WI38 (cell line): ENCODE measurements at regions not wholly inside any gene's neighbourhood (a gene's known extent, or its start where the extent isn't known, plus 50 kb on each side); places are given as distances from the start of the nearest gene placed in this dataset.

Source experiments
- H3K4me3 ChIP-seq: 2 replicates; pipeline ENCODE4 v1.5.1; 2011; ENCODE audit warnings: low read depth, mild to moderate bottlenecking, control low read depth, low read length
- TF ChIP-seq, protein P1 (sequence below): IDR thresholded peaks from 2 replicates; pipeline ENCODE4 v1.5.1; 2012; ENCODE audit warnings: low read depth, mild to moderate bottlenecking, control low read depth, low read length

DNA sequence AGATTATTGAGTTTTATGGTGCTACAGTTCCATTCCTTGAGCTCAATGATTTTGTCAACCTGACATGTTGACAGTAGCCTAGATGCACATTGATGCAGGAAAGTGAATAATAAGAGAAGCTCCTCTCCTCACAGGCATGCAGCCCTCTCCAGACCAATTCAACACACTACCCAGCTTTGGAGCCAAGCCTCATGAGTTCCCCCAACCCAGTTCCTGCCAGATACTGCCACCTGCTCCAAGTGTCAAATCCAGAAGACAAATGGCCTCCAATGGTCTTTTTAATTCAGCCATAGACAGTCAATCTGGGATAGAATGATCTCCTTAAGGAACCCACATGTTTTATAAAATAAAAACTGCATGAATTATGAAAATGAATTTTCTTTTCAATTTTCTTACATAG lies 83.7 kb upstream of the ARHGEF3 start:
- no peak overlapping the region for H3K4me3 ChIP-seq
- TF ChIP-seq, protein P1, sequence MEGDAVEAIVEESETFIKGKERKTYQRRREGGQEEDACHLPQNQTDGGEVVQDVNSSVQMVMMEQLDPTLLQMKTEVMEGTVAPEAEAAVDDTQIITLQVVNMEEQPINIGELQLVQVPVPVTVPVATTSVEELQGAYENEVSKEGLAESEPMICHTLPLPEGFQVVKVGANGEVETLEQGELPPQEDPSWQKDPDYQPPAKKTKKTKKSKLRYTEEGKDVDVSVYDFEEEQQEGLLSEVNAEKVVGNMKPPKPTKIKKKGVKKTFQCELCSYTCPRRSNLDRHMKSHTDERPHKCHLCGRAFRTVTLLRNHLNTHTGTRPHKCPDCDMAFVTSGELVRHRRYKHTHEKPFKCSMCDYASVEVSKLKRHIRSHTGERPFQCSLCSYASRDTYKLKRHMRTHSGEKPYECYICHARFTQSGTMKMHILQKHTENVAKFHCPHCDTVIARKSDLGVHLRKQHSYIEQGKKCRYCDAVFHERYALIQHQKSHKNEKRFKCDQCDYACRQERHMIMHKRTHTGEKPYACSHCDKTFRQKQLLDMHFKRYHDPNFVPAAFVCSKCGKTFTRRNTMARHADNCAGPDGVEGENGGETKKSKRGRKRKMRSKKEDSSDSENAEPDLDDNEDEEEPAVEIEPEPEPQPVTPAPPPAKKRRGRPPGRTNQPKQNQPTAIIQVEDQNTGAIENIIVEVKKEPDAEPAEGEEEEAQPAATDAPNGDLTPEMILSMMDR = no peak

DNA sequence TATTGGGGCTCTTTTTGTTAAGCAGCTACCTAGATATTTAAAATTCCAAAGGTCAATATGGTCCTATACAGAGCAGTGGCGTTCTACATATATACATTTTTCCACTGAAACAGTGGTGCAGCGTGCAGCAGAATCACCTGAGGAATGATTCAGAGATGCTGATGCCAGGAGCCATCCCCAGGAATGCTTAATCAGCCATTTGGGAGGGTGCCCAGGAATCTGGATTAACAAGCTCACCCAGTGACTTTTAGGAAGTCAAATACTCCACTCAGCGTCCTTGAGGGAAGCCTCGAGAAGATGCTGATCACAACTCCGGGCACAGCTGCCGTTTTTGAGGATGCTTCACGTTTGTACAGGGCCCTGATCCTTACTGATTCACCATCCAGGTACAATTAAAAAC lies 82.6 kb upstream of the ARHGEF3 start:
- TF ChIP-seq, protein P1 = no peak
- no peak overlapping the region for H3K4me3 ChIP-seq

DNA sequence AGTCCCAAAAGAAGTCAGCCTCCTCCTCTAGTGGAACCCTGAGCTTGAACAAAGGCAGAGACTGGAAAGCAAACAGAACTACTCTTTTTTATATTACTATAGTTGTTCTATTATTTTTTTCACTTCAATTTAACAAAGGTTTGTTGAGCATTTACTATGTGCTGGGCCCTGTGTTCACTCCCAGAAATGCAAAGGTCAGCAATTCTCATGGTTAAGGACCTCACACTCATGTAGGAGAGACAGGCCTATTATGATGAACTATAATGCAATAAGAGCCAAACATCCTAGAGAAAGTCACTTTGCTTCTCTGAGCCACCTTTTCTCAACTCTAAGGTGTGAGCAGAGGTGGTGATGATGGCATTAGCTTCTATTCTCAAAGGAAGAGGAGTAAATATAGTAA lies 82.1 kb upstream of the ARHGEF3 start:
- TF ChIP-seq, protein P1 = no peak
- no peak overlapping the region for H3K4me3 ChIP-seq

DNA sequence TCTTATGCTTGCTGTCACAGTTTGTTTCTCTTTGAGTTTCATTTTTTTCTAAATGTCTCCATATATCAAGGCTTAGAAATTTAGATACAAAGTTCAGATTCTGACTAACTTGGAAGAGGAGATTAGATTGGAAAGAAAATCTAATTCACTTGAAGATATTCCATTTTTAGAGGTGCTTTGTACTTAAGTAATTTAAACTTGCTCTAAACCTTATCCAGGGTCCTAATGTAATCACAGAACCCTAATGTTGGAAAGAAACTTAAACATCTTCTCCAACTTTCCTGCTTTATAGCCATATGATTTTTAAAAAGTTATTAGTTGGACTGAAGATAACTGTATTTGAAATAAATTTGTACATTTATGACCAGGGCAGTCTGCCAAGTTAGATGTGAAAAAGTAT lies 81.1 kb upstream of the ARHGEF3 start:
- TF ChIP-seq, protein P1 = no peak
- no peak overlapping the region for H3K4me3 ChIP-seq

DNA sequence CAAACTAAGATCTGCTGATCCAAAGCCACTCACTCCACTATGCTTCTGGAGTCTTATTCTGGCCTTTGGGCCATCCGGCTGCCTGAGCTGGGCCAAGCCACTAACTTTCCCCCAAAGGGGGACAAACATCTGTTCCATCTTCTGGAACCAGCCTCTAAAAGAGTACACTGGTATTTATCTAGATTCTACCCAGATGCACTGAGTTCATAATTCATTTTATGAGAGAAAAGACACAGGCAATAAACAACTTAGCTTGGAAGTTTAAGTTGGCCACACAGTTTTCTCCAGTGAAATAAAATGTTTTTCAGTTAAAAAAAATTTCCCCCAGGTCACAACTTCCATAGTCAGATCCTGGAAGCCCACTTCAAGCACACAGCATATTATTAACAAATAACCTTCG lies 80.1 kb upstream of the ARHGEF3 start:
- no peak overlapping the region for H3K4me3 ChIP-seq
- TF ChIP-seq, protein P1 = no peak

DNA sequence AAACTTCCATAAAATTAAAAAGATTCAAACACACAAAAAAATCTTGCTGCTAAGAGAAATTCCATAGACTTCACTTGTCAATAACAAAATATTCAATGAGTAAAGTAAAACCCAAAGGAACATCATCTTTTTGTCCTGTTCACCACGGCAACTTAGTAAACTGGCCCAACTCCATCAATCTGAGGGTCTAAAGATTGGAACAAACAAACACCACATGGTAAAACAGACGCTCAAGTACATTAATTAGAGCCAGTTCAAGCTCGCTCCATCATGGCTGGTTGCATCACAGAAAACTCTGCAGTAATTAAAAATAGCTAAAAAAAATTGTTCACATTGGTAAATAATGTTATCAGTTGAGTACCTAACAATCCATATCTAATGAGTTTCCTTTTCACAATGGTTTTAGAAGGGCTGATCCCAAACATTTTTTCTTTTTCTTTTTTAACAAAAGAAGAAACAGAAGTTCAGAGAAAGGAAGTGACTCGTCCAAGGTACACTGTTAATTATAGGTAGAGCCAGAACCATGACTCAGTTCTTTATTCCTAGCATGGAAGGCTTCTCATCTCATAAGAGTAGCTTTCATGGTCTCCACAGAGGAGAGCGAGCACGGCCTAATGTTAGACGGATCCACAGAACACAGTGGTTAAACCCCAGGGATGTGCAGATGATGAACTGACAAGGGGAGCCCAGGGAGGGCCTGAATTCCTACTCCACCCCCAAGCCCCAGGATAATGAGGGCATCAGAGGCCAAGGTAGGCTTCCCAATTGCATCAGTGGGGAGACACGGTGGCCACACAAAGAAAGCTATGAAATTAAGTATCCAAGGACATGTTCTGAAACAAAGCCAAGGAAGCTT lies 79.2 kb upstream of the ARHGEF3 start:
- TF ChIP-seq, protein P1 = no peak
- no peak overlapping the region for H3K4me3 ChIP-seq

DNA sequence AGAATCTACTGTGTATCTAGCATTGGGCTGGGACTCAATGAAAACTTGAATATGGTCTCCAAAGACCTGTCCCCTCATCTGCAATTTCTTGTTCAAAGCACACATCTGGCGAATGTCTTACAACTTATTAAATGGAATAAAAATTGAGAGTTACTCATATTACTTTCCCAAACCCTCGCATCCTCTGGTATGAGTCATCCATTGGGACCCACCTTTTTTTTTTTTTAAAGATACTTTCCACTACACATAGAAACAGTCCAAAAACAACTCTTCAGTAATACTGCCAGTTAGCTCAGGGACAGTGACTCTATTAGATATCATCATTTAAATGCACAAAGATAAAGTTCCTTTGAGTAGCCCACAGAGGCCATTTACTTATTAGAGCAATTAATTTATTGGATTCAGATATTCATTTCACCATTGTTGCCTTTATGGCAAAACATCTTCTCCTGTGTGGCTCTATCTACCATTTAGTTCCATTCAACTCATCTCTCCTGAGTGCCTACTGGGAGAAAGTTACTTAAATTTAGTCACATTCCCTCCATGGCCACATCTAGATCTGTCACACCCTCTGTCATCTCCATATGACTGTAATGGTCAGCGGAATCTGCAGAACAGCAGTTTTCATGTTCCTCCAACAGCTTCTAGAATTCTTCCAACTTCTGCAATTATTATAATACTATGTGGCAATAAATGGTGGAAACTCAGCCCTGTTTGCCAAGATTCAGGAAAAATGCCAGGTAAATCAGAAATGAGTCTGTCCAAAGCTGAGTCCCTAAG lies 77.9 kb upstream of the ARHGEF3 start:
- no peak overlapping the region for H3K4me3 ChIP-seq
- TF ChIP-seq, protein P1 = no peak
